Cardiac muscle cell (in vitro differentiated cells and primary cell): ENCODE measurements at regions not wholly inside any gene's neighbourhood (a gene's known extent, or its start where the extent isn't known, plus 50 kb on each side); places are given as distances from the start of the nearest gene placed in this dataset.
"Not testable (repeated sequence)": the region's sequence is repeated elsewhere in the genome, so short reads cannot be mapped to it uniquely, and the experiment has no call there.

ENCODE experiments used
- DNase-seq, 2 donors: peaks; one replicate each; pipeline versions ENCODE4 v3.0.0 to v3.0.0-alpha.2; 2010 to 2017; ENCODE audit warnings: low read depth in 1 of 2, low spot score in 1 of 2
- H3K27ac ChIP-seq: fragments of 200-600 bp; sonication (generic); 2 replicates; pipeline ENCODE4 v1.5.1; 2016
- H3K27me3 ChIP-seq: fragments of 200-600 bp; sonication (generic); 2 replicates; pipeline ENCODE4 v1.6.0; 2016; ENCODE audit warnings: control low read depth
- H3K36me3 ChIP-seq: fragments of 200-600 bp; sonication (generic); 2 replicates; pipeline ENCODE4 v1.5.1; 2016; ENCODE audit warnings: control low read depth
- H3K4me1 ChIP-seq: fragments of 200-600 bp; sonication (generic); 2 replicates; pipeline ENCODE4 v1.8.1; 2017; ENCODE audit warnings: low read depth, mild to moderate bottlenecking, mixed run types
- H3K4me3 ChIP-seq: fragments of 200-600 bp; sonication (generic); 2 replicates; pipeline ENCODE4 v1.5.1; 2016; ENCODE audit warnings: mild to moderate bottlenecking
- H3K9me3 ChIP-seq: fragments of 200-600 bp; sonication (generic); 2 replicates; pipeline ENCODE4 v1.5.1; 2017; ENCODE audit warnings: low read depth, mild to moderate bottlenecking, control low read depth
- TF ChIP-seq, protein P1 (sequence below): IDR thresholded peaks from 2 replicates; pipeline ENCODE4 v1.5.1; 2012; ENCODE audit warnings: low read depth, mild to moderate bottlenecking, low read length

DNA sequence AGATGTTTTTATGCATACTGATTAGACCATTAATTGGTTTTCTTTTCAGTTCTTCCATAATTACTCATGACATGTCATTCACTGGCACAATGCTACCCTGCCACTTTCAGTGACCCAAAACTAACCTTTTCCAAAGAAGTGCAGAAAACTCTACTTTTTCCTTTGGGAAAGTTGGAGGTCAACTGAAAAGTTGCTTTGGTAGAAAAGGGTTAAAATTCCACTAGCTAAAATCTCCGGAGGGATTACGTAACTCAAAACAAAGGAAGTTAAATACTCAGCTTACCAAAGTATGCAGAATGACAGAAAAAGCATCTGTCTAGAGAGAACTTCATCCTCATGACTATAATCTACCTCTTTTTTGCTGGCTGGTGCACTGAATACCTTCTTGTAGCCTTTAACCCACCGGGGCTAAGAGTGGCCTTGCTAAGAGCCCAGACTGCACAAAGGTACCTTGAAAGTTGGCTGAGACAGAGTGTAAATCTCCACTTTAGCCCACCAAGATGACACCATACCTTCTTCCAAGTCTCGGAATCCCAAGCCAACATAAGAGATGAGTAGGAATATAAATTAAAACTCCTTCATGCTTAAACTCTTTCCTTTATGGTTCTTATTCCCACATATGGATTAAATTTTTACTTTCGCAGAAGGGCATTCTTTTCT is 1099.5 kb upstream of the INTU start:
- Histone ChIP-seq H3K27ac (no peak overlapping the region), H3K36me3 (no peaks in the 10 kb centered on the region), H3K9me3 (no peaks in the 10 kb centered on the region), H3K27me3 (no peaks in the 10 kb centered on the region), H3K4me3 (no peak overlapping the region), H3K4me1 (no peaks in the 10 kb centered on the region)
- peak in 1 of 2 donors; percentile 19 for DNase-seq
- TF ChIP-seq, protein P1, sequence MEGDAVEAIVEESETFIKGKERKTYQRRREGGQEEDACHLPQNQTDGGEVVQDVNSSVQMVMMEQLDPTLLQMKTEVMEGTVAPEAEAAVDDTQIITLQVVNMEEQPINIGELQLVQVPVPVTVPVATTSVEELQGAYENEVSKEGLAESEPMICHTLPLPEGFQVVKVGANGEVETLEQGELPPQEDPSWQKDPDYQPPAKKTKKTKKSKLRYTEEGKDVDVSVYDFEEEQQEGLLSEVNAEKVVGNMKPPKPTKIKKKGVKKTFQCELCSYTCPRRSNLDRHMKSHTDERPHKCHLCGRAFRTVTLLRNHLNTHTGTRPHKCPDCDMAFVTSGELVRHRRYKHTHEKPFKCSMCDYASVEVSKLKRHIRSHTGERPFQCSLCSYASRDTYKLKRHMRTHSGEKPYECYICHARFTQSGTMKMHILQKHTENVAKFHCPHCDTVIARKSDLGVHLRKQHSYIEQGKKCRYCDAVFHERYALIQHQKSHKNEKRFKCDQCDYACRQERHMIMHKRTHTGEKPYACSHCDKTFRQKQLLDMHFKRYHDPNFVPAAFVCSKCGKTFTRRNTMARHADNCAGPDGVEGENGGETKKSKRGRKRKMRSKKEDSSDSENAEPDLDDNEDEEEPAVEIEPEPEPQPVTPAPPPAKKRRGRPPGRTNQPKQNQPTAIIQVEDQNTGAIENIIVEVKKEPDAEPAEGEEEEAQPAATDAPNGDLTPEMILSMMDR, result no peak

DNA sequence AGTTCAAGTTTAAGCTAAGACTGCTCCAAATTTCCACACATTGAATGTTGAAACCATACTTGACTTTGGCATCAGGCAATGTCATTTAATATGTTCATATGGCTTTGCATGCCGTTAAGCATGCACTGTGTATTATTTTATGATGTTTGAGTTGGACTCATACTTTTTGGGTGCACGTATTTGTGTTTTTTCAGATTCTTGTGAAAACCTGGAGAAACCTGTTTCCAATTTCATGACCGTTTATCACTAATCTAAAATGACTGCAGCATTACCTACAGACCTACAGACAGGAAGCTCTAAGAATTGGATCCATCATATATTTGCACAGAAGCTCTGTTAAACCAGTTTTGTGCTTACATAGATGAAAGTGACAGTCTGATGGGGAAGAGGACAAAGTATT is 1093.0 kb upstream of the INTU start:
- Histone ChIP-seq H3K27me3 (no peaks in the 10 kb centered on the region), H3K4me3 (no peak overlapping the region), H3K36me3 (no peaks in the 10 kb centered on the region), H3K9me3 (no peaks in the 10 kb centered on the region), H3K27ac (no peak overlapping the region), H3K4me1 (no peaks in the 10 kb centered on the region)
- no peak for DNase-seq
- TF ChIP-seq, protein P1, result no peak

DNA sequence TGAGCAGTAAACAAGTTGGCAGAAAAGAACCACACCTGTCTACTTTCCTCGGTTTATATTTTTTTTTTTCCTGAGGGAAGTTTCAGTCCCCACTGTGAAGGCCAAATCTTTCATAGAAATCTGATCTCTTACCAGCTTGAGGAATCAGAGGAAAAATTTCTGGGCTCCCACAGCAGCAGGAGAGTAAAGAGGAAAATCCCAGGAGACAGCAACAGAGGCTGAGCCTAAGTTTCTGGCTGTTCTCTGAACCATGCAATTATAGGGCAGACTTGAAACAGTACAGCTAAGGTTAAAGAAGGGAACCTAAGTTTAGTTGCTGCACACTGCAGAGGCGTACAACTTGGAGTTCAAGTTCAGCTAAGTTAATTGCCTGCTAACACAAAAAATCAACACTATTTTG is 1090.9 kb upstream of the INTU start:
- peak in 1 of 2 donors; percentile 1 for DNase-seq
- Histone ChIP-seq H3K4me3 (no peak overlapping the region), H3K4me1 (no peaks in the 10 kb centered on the region), H3K9me3 (no peaks in the 10 kb centered on the region), H3K27me3 (no peaks in the 10 kb centered on the region), H3K36me3 (no peaks in the 10 kb centered on the region), H3K27ac (no peak overlapping the region)
- TF ChIP-seq, protein P1, result no peak

DNA sequence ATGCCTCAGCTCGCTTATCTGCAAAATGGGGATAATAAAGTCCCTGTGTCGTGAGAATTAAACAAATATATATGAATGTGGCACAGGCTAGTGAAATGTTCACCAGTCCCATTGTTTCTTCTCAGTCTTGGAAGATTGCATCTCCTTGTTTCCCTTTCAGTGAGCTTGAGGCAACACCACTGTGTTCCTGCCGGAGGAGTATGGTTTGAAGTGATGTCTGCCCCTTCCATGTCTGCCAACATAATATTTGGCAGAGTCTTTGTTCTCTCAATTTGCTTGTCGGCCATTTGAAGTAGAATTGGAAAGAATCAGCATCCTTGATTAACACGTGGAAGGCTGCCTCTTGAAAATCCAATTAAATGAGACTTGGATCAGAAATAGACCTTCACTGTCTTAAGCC is 1088.5 kb upstream of the INTU start:
- Histone ChIP-seq H3K4me3 (no peak overlapping the region), H3K4me1 (no peaks in the 10 kb centered on the region), H3K36me3 (no peaks in the 10 kb centered on the region), H3K27me3 (no peaks in the 10 kb centered on the region), H3K27ac (no peak overlapping the region), H3K9me3 (no peaks in the 10 kb centered on the region)
- DNase-seq, result no peak
- TF ChIP-seq, protein P1, result no peak

DNA sequence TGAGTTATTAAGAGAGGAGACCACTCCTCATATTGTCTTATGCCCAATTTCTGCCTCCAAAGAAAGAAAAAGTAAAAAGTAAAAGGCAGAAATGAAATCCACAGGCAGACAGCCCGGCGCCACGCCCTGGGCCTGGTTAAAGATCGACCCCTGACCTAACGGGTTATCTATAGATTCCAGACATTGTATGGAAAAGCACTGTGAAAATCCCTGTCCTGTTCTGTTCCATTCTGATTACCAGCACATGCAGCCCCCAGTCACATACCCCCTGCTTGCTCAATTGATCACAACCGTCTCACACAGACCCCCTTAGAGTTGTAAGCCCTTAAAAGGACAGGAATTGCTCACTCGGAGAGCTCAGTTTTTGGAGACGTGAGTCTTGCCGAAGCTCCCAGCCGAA is 1086.6 kb upstream of the INTU start:
- H3K9me3 ChIP-seq, H3K27ac ChIP-seq, H3K36me3 ChIP-seq, DNase-seq, H3K27me3 ChIP-seq, H3K4me1 ChIP-seq, H3K4me3 ChIP-seq: not testable (repeated sequence)

DNA sequence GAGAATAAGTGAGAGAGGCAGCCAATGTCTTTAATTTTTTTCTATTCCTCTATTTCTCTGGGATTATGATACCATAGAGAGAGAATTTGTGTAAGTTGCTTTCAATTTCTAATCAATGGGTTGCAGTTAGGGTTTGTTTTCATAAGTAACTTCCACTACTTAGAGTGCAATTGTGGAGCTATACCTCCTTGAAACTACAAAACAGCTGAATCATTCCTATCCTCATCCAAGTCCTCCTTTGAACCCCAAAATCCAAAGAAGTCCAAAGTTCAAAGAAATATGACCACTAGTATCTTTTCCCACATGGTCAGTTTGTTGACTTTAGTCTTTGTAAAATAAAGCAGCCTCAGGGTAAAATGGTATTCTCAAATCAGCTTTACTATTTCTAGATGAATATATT is 1085.4 kb upstream of the INTU start:
- no peaks in the 10 kb centered on the region for H3K36me3 ChIP-seq
- no peaks in the 10 kb centered on the region for H3K9me3 ChIP-seq
- no peak overlapping the region for H3K4me3 ChIP-seq
- no peaks in the 10 kb centered on the region for H3K27me3 ChIP-seq
- no peak overlapping the region for H3K27ac ChIP-seq
- no peaks in the 10 kb centered on the region for H3K4me1 ChIP-seq
- no peak for DNase-seq
- TF ChIP-seq, protein P1, result no peak
